BLaER1 treated with 17β-estradiol and CSF1 and Interleukin-3, amounts not matched to agents 10 nM and 100 nM (cell line): ENCODE measurements at regions not wholly inside any gene's neighbourhood (a gene's known extent, or its start where the extent isn't known, plus 50 kb on each side); places are given as distances from the start of the nearest gene placed in this dataset.
"Not testable (repeated sequence)": the region's sequence is repeated elsewhere in the genome, so short reads cannot be mapped to it uniquely, and the experiment has no call there.

Source experiments
- H3K27ac ChIP-seq, 11 experiments: shearing (Covaris generic); formaldehyde crosslinking; 2 replicates each; pipeline ENCODE4 v1.8.1; 2022
- H3K27me3 ChIP-seq, 11 experiments: shearing (Covaris generic); formaldehyde crosslinking; 2 replicates each; pipeline ENCODE4 v1.8.1; 2022
- H3K36me3 ChIP-seq, 11 experiments: shearing (Covaris generic); formaldehyde crosslinking; 2 replicates each; pipeline ENCODE4 v1.8.1; 2022
- H3K4me1 ChIP-seq, 10 experiments: shearing (Covaris generic); formaldehyde crosslinking; 2 replicates each; pipeline ENCODE4 v1.8.1; 2022
- H3K4me2 ChIP-seq, 11 experiments: shearing (Covaris generic); formaldehyde crosslinking; 2 replicates each; pipeline ENCODE4 v1.8.1; 2022
- H3K4me3 ChIP-seq, 10 experiments: shearing (Covaris generic); formaldehyde crosslinking; 2 replicates each; pipeline ENCODE4 v1.8.1; 2022
- H3K9ac ChIP-seq, 11 experiments: shearing (Covaris generic); formaldehyde crosslinking; 2 replicates each; pipeline ENCODE4 v1.8.1; 2022
- H3K9me3 ChIP-seq, 11 experiments: shearing (Covaris generic); formaldehyde crosslinking; replicated peaks in 1 of 11; 2 replicates each; pipeline ENCODE4 v1.8.1; 2022
- H4K20me1 ChIP-seq, 11 experiments: shearing (Covaris generic); formaldehyde crosslinking; 2 replicates each; pipeline ENCODE4 v1.8.1; 2022
- Cebpa-rat ChIP-seq, 11 experiments: shearing (Covaris generic); IDR thresholded peaks; 2 replicates each; pipeline ENCODE4 v1.8.1; 2022

DNA sequence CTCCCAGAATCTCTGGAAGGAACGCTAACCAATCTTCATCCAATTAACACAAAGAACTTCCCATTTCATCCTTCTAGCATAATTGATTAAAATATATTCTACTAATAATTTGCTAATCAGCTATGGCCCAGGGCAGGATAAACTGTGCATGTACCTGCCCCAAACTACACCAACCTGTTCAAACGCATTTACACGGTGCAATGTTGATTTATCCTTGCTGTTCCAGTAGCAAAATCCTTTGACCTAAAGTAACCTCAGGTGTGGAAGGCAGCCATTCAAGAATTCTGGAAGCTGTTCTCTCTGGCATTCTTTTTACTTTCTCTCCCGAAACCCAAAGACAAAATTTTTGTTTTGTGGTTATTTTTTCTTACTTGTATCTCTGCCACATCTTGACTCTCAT lies 309.4 kb downstream of the ZNF674 start:
- Histone ChIP-seq H3K4me3 (no peak overlapping the region), H3K27ac (no peak overlapping the region), H3K4me2 (no peak overlapping the region), H3K9me3 (peaks cover 11 to 19% (median 15%) of the 10 kb centered on the region in 11 experiments; a peak in 21 of 22 replicates), H3K9ac (no peak overlapping the region), H3K36me3 (no peaks in the 10 kb centered on the region), H4K20me1 (no peaks in the 10 kb centered on the region), H3K27me3 (no peaks in the 10 kb centered on the region), H3K4me1 (peaks cover 0 to 6% (median 2%) of the 10 kb centered on the region in 10 experiments; a peak in 2 of 20 replicates)
- no peak for TF ChIP-seq Cebpa-rat (IDR thresholded peaks at IDR 0.05)

- peaks cover 0 to 6% (median 2%) of the 10 kb centered on the region in 10 experiments; a peak in 2 of 20 replicates for H3K4me1 ChIP-seq
- no peaks in the 10 kb centered on the region for H4K20me1 ChIP-seq
- no peak overlapping the region for H3K27ac ChIP-seq
Observed at GRCh38 chrX:46234775-46235174, 310.4 kb downstream of the ZNF674 start.

DNA sequence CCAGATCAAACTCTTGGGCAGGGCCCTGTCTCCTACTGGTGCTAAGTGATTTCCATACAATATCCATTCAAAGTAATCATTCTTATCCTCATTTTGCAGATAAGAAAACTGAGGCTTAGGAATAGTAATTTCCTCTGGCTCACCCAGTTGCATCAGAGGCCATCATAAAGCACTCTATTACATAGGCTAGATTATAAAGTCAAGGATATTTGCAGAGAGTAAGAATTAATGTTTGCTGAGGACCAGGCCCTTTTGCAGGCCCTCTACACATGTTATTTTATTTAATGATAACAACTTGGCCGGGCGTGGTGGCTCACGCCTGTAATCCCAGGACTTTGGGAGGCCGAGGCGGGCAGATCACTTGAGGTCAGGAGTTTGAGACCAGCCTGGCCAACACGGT lies 316.8 kb downstream of the ZNF674 start:
- Histone ChIP-seq H3K4me3 (no peak overlapping the region), H3K27ac (no peak overlapping the region), H3K27me3 (no peaks in the 10 kb centered on the region), H3K9me3 (peaks cover 0 to 8% (median 0%) of the 10 kb centered on the region in 11 experiments; a peak in 2 of 22 replicates), H4K20me1 (no peaks in the 10 kb centered on the region), H3K9ac (no peak overlapping the region), H3K4me2 (no peak overlapping the region), H3K4me1 (no peaks in the 10 kb centered on the region), H3K36me3 (no peaks in the 10 kb centered on the region)
- no peak for TF ChIP-seq Cebpa-rat (IDR thresholded peaks at IDR 0.05)

More at GRCh38 chrX:46234775-46235174, 310.4 kb downstream of the ZNF674 start:
- no peak overlapping the region for H3K4me2 ChIP-seq
- H3K4me3 ChIP-seq: no peak overlapping the region
- H3K27me3 ChIP-seq: no peaks in the 10 kb centered on the region
- H3K36me3 ChIP-seq: no peaks in the 10 kb centered on the region
- no peak overlapping the region for H3K9ac ChIP-seq
- H3K9me3 ChIP-seq: peaks cover 1 to 13% (median 5%) of the 10 kb centered on the region in 11 experiments; a peak in 20 of 22 replicates
- TF ChIP-seq Cebpa-rat (IDR thresholded peaks at IDR 0.05): no peak

DNA sequence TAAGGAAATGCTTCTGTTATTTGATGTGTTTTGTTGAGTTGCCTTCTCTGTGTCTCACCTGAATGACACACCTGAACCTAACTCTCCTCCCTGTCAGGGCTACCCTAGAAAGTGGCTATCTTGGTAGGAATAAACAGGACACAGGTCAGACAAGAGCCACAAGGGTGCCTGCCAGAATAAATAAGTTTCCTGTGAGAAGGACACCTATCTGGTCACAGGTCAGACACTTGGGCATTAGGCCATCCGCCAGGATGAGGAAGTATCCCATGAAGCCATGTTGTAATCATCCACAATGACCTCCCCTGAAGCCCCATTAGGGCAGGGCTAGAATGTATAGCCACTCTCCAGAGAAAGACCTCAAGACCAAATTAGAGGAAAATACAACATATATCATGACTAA lies 318.8 kb downstream of the ZNF674 start:
- no peaks in the 10 kb centered on the region for H3K4me1 ChIP-seq
- H4K20me1 ChIP-seq: no peaks in the 10 kb centered on the region
- H3K4me3 ChIP-seq: no peak overlapping the region
- no peaks in the 10 kb centered on the region for H3K36me3 ChIP-seq
- H3K9ac ChIP-seq: no peak overlapping the region
- no peaks in the 10 kb centered on the region for H3K27me3 ChIP-seq
- peaks cover 0 to 9% (median 0%) of the 10 kb centered on the region in 11 experiments; a peak in 2 of 22 replicates for H3K9me3 ChIP-seq
- H3K4me2 ChIP-seq: no peak overlapping the region
- no peak for TF ChIP-seq Cebpa-rat (IDR thresholded peaks at IDR 0.05)
- H3K27ac ChIP-seq: no peak overlapping the region

GRCh38 chrX:46223499-46223898 lies 321.7 kb downstream of the ZNF674 start:
- not testable (repeated sequence) for H3K27me3 ChIP-seq, H3K9me3 ChIP-seq, H3K4me3 ChIP-seq, H3K27ac ChIP-seq, H3K9ac ChIP-seq, H3K4me2 ChIP-seq, H3K4me1 ChIP-seq, H4K20me1 ChIP-seq, H3K36me3 ChIP-seq

GRCh38 chrX:46220822-46221221 lies 324.4 kb downstream of the ZNF674 start:
- Histone ChIP-seq H3K4me2 (no peak overlapping the region), H3K27ac (no peak overlapping the region), H3K4me3 (no peak overlapping the region), H3K27me3 (no peaks in the 10 kb centered on the region), H3K9ac (no peak overlapping the region), H3K9me3 (peaks cover 0 to 4% (median 0%) of the 10 kb centered on the region in 11 experiments; a peak in 1 of 22 replicates), H3K4me1 (no peaks in the 10 kb centered on the region), H4K20me1 (no peaks in the 10 kb centered on the region), H3K36me3 (no peaks in the 10 kb centered on the region)
- TF ChIP-seq Cebpa-rat (IDR thresholded peaks at IDR 0.05): no peak

- Histone ChIP-seq H3K4me1 (no peaks in the 10 kb centered on the region), H3K9ac (no peak overlapping the region), H3K4me3 (no peak overlapping the region), H3K27ac (no peak overlapping the region), H3K27me3 (no peaks in the 10 kb centered on the region), H3K9me3 (peaks cover 0 to under 1% (median 0%) of the 10 kb centered on the region in 11 experiments; a peak in 1 of 22 replicates), H4K20me1 (no peaks in the 10 kb centered on the region), H3K4me2 (no peak overlapping the region), H3K36me3 (no peaks in the 10 kb centered on the region)
- TF ChIP-seq Cebpa-rat (IDR thresholded peaks at IDR 0.05): no peak
Observed at GRCh38 chrX:46218373-46218772, 326.8 kb downstream of the ZNF674 start.

- H4K20me1 ChIP-seq: no peaks in the 10 kb centered on the region
- H3K27me3 ChIP-seq: no peaks in the 10 kb centered on the region
- no peak overlapping the region for H3K4me2 ChIP-seq
- no peak overlapping the region for H3K27ac ChIP-seq
- no peaks in the 10 kb centered on the region for H3K4me1 ChIP-seq
- H3K9me3 ChIP-seq: no peaks in the 10 kb centered on the region
- no peak for TF ChIP-seq Cebpa-rat (IDR thresholded peaks at IDR 0.05)
- no peak overlapping the region for H3K9ac ChIP-seq
- H3K36me3 ChIP-seq: no peaks in the 10 kb centered on the region
- no peak overlapping the region for H3K4me3 ChIP-seq
Observed at GRCh38 chrX:46216406-46216805, 328.8 kb downstream of the ZNF674 start.

- no peak overlapping the region for H3K27ac ChIP-seq
- H4K20me1 ChIP-seq: no peaks in the 10 kb centered on the region
- TF ChIP-seq Cebpa-rat (IDR thresholded peaks at IDR 0.05): no peak
Observed at GRCh38 chrX:46211079-46211478, 334.1 kb downstream of the ZNF674 start.

GRCh38 chrX:46209768-46210167 lies 335.5 kb downstream of the ZNF674 start:
- no peak overlapping the region for H3K27ac ChIP-seq
- no peaks in the 10 kb centered on the region for H3K36me3 ChIP-seq
- no peaks in the 10 kb centered on the region for H3K27me3 ChIP-seq
- H4K20me1 ChIP-seq: no peaks in the 10 kb centered on the region
- no peak overlapping the region for H3K4me2 ChIP-seq
- no peak for TF ChIP-seq Cebpa-rat (IDR thresholded peaks at IDR 0.05)
- no peak overlapping the region for H3K9ac ChIP-seq
- H3K4me3 ChIP-seq: no peak overlapping the region
- H3K4me1 ChIP-seq: peaks cover 0 to 19% (median 12%) of the 10 kb centered on the region in 10 experiments; a peak in 13 of 20 replicates
- H3K9me3 ChIP-seq: no peaks in the 10 kb centered on the region

More at GRCh38 chrX:46211079-46211478, 334.1 kb downstream of the ZNF674 start:
- Histone ChIP-seq H3K4me1 (peaks cover 0 to 19% (median 12%) of the 10 kb centered on the region in 10 experiments; a peak in 13 of 20 replicates), H3K36me3 (no peaks in the 10 kb centered on the region), H3K9ac (no peak overlapping the region), H3K27me3 (no peaks in the 10 kb centered on the region), H3K4me2 (no peak overlapping the region), H3K4me3 (no peak overlapping the region), H3K9me3 (no peaks in the 10 kb centered on the region)
